A673 (cell line): ENCODE measurements at regions not wholly inside any gene's neighbourhood (a gene's known extent, or its start where the extent isn't known, plus 50 kb on each side); places are given as distances from the start of the nearest gene placed in this dataset.

Experiments used
- EZH2 ChIP-seq: fragments of 200-600 bp; sonication (generic); IDR thresholded peaks from 2 replicates; pipeline ENCODE4 v1.6.1; 2017; ENCODE audit warnings: borderline replicate concordance, low read depth, mild to moderate bottlenecking, mixed read lengths, antibody characterized with exemption, low read length; ENCODE audit not compliant: poor library complexity, severe bottlenecking
- TF ChIP-seq, protein P1 (sequence below): fragments of 300-800, 200-600 bp; sonication (generic); conservative IDR thresholded peaks from 2 replicates; pipeline ENCODE4 v1.5.1; 2017; ENCODE audit warnings: low read depth, mild to moderate bottlenecking, antibody characterized with exemption, low read length, moderate library complexity, mixed read lengths

DNA sequence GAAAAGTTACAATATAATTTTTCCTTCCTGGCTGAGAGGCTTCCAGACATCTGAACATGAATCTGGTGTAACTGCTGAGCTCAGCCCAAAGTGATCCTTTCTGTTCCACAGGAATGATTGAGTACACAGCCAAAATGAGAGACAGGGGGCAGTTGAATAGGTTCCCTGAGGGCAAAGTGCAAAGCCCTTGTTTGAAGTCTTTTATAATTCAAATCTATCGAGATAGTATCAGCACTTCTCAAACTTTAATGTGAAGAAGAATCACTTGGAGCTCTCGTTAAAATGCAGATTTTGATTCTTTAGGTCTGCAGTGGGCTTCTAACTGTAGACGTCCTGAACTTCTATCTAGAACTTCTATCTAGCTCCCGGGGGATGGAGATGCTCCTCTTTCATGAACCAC lies 54.4 kb upstream of the BMP2K start:
- TF ChIP-seq, protein P1, sequence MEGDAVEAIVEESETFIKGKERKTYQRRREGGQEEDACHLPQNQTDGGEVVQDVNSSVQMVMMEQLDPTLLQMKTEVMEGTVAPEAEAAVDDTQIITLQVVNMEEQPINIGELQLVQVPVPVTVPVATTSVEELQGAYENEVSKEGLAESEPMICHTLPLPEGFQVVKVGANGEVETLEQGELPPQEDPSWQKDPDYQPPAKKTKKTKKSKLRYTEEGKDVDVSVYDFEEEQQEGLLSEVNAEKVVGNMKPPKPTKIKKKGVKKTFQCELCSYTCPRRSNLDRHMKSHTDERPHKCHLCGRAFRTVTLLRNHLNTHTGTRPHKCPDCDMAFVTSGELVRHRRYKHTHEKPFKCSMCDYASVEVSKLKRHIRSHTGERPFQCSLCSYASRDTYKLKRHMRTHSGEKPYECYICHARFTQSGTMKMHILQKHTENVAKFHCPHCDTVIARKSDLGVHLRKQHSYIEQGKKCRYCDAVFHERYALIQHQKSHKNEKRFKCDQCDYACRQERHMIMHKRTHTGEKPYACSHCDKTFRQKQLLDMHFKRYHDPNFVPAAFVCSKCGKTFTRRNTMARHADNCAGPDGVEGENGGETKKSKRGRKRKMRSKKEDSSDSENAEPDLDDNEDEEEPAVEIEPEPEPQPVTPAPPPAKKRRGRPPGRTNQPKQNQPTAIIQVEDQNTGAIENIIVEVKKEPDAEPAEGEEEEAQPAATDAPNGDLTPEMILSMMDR = no peak
- TF ChIP-seq EZH2 = no peak
